ENCODE measurements at regions not wholly inside any gene's neighbourhood (a gene's known extent, or its start where the extent isn't known, plus 50 kb on each side); places are given as distances from the start of the nearest gene placed in this dataset.
A peak's percentile ranks its signal among the peaks of the same experiment; 100 is the strongest.

DNA sequence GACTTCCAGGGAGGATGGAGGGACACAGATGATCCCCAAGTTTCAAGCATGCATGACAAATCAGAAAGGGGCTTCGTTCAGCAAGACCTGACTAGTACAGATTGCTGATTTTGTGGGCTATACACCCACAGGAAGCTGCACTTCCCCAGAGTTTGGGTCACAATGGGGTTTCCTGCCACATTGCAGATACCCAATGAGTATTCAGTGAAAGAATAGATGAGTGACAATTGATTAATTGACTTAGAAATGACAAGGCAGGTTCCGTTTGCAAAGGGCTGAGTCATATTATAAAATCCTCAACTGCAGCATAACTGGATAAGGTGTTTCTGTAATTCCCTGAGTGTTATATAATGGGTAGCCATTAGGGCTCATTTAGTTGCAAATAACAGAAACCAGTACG, 146.6 kb upstream of the TBL1X start:
- DNase-seq = no peak

DNA sequence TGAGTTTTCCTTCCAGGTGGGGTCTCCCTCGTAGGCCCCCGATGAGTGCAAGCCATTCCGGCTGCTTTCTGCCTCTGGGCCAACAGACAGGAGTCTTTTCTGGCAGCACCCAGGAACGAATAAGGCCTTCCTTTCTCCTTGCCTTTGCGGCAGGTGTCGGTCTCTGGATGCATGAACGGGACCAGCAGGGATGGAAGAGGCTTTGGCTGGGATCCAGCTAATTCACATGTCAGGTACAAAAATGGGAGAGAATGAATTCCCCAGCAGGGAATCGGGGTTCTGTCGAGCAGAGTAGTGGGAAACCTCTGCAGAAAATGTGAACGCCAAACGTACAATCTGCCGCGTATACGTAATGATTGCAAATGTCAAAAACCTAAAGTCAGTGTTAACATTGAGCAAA, 146.1 kb upstream of the TBL1X start:
- DNase-seq = peak; percentile 66

DNA sequence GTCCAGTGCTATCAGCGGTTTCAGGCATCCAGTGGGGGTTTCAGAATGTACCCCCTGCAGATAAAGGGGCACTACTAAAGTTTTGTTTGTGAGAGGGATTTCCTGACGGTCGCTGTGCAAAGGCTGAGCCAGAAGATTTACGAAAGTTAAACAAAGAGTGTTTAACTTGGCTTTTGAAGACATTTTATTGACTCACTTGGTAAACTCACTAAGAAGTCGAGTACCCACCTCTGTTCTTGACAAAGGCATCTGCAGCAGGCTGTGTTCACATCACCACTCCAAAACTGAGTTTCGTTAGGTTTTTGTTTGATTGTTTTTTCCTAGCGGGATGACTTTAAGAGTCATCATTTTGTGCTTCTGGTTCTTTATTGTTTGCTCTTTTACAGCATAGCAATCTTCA, 143.9 kb upstream of the TBL1X start:
- no peak for DNase-seq

DNA sequence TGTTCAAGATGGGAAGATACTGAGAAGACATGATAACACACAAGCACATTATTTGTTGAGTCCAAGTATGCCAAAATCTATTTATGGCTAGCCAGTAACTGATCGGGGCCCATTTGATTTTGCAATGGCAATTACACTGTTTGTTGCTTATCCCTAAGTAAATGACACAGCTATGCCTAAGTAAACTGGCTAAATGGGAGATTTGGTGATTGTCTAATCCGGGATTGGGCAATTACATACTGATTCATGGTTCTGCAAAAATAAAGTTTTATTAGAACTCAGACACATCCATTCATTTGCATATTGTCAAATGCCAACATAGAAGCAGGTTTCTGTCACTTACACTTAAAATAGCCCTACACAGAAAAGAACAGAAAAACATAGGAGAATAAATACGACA, 140.2 kb upstream of the TBL1X start:
- DNase-seq = no peak

DNA sequence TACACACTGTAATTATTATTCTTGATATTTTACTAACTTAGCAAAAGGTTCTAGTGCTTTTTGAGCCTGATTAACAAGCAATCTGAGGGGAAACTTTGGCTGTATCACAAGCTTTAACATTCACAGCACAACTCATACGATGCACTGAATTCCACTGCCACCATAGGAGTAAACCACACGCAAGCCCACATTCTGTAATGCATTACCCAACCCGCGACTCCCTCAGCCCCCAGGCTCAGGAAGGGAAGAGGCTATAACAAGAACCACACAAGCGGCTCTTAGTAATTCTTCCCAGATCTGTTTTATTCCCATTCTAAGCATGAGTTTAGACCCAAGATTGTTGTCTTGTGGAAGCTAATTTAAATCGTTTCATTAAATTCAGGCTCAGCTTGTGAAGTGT, 138.5 kb upstream of the TBL1X start:
- no peak for DNase-seq

DNA sequence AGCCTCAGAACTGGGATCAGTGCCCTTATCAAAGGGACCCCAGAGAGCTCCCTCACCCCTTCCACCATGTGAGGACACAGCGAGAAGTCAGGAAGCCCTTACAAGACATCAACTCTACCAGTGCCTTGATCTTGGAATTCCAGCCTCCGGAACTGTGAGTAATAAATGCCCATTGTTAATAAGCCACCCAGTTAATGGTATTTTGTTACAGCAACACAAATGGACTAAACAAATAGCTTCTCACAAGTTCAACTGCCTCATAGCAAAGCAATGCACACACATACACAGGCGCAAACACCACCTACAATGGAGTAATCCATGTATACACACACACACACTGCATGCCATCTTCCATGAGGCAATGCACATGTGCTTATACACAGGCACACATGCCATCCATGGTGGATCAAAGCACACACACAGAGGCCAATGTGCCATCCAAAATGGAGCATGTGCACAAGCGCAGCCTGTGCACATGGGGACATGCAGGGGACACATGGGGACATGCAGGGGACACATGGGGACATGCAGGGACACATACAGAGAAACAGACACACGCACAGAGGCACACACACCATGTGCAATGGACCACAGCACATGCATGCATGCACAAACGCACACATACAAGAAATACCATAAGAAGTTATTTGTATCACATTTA, 137.6 kb upstream of the TBL1X start:
- DNase-seq = no peak

DNA sequence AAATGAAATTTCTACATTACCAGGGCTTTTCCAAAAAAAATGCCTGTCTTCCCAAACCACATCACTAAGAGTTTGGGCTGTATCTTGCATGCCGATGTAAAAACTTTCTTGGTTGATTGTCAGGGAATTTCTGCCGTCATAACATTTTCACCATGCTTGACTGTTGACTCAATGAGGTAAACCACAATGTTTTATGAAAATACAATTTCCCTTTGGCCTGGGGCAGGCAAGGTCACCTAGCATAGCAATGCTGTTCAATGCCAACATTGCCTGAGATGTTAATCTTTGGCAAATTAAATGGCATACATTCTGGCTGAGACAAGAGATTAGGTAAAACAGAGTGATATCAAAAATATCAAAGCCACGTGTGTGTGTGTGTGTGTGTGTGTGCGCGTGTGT, 137.1 kb upstream of the TBL1X start:
- no peak for DNase-seq

DNA sequence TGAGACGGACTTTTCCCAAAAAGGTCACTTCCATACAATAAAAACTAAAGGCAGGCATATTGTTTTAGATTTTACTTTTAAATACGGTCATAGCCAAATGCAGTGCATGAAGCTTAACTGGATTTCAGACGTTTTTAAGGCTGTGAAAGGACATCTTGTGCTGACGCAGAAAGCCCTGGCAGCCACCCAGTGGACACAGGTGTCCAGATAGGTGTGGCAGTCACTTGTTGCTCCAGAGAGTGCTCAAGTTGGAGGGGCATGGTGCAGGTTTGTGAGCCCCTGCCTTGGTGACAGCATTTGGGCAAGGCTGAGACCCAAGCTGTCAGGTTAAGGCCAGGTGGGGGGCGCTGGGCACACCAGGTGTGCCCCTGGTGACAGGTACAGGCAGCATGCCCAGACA, 135.8 kb upstream of the TBL1X start:
- no peak for DNase-seq

DNA sequence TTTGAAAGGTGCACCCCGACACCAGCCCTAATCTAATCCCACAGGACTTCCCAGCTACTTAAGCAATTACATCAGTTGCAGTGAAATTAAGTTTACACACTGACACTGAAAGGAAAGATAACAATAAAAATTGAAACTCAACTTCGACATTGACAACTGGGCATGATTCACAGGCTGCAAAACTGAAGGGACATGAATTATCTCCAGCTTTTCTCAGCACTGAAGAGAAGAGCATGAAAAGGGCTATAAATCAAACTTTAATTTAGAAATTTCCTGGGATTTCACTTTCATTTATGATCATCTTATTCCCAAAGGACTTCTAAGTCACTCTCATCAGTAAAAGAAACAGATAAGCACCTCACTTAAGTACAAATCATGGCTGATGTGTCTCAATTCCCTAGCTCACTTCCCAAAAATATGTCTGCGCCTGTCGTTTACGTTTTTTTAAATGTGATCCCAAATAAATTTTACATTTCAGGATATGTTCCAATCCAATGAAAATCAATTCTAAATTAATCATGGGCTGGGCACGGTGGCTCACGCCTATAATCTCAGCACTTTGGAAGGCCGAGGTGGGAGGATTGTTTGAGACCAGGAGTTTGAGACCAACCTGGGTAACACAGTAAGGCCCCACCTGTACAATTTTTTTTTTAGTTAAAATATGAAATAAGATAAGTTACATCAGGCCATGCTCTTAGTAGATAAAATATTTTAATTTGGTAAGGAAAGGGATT, 134.4 kb upstream of the TBL1X start:
- no peak for DNase-seq

DNA sequence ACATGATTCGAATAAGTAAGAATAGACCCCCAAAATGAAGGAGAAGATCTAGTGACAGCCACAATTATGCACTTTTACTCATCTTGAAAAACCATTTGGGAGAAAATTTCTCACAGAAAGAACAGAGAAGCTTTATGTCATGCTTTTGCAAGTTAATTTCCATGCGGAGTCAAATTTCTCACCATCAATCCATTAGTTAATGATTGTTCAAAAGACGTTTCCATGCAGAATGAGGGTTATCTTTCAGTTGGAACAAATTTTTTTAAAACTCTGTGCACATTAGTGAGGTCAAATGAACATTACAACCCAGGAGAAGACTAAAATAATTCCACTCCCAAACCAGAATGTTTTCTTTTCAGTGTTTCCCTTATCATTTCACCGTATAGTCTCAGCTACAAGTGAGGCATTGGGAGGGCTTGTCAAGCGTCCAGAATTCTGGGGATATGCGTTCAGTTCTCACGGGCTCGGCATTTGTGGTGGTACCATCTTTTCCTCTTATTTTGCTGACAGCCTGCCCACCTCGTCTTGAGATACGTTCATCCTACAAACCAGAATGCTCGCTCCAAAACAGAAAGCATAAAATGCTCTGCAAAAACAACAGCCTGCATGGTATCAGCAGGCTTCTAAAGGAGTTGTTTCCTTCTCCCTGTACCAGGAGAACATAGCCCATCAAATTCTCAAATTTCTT, 130.8 kb upstream of the TBL1X start:
- no peak for DNase-seq

DNA sequence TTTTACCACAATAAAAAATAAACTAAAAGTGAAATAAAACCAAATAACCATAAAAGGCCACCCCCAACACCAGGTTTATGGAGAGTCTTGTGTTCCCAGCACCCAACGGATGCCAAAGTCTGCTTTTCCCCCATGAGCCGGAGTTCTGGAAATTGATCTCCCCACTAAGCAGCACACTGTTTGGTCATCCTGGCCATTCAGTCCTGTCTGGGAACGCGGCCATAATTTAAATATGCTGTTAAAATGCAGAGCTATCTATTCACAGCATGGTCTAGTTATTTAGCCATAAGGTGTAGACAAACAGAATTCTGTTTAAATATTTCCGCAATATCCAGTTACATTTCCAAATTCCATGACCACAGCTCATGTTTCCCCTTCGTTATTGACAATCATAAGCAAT, 129.6 kb upstream of the TBL1X start:
- no peak for DNase-seq

DNA sequence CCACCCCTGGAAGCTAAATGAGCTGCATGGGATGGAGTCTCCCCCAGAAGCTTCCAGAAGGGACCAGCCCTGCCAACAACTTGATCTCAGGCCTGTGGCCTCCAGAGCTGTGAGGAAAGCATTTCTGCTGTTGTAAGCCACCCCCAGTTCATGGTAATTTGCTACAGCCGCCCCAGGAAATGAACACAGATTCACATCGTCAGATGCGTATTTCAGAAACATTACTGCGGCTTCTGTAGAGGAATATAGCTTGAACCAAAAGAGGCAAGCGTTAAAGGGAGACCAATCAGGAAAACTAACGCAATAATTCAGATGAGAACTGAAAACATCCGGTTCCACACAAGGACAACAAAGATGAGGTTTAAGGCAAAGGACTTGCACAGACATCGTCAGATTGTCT, 128.4 kb upstream of the TBL1X start:
- no peak for DNase-seq

DNA sequence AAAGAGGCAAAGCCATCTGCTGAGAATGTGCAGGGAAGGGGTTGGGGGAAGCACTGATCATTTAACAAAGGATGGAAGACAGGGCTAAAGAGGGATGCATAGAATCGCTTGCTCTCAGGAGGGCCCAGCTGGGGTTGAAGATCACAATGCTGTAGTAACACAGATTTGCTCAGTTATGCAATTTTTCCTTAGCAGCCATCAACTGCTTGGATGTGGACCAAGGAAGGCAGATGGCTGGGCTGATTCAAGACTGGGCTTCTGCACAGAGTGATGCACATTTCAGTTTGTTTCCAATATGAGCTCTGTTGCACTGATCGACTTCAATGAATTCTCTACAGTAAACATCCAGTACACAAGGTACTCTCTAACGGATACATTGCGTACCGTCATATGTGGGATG, 127.8 kb upstream of the TBL1X start:
- peak; percentile 65 for DNase-seq

DNA sequence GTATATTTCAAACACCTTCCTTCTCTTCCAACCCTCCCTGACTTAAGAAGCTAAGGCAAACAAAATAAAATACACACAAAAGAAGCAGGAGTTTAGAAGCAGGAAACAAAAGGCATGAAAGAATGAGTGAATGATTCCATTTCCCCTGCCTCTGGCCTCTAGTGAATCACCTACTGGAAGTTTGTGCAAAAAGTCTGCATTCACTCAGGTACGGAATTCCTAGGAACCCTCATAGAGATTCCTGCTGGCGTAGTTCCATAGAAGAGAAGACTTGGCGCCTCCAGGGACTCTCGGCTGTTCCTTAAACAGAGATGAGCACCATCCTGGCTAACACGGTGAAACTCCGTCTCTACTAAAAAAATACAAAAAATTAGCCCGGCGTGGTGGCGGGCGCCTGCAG, 125.9 kb upstream of the TBL1X start:
- DNase-seq = no peak

DNA sequence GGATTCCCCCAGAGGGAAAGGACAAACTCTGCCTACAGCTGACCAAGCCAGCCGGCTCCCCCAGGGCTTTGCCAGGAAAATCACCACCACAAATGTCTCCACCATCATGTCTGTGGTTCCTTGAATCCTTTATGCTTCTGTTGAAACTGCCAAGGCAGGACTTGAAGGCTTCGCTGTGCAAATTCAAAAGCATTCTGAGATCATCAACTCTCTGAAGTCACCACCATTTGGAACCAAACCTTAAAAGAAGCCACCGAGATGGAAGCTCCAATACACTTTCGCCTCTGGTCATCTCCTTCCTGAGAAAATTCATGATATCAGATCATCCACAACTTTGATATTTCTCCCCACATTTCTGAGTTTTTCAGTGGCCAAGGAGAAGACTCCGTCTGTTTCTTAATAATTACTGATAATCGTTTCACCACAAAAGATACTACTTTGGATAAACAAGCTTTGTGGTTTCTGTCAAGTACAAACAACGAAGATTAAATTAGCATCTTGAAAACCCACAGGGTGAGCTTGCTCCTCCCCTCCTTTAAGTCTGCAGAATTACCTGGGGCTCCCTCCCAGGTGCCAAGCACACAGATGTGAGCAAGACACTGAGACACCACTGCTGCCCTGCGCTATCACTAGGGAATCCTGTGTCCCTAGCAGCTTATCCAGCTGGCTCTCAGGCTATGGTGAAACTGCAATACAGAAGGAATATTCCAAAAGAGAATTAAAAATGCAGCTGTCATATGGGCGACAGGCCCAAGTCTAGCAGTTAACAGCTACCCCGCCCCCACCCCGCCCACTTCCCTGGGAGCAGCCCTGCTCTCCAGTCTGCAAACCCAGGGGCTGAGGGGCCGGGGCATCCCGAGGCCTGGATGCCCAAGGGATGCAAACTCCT, 125.0 kb upstream of the TBL1X start:
- DNase-seq = peak; percentile 43

DNA sequence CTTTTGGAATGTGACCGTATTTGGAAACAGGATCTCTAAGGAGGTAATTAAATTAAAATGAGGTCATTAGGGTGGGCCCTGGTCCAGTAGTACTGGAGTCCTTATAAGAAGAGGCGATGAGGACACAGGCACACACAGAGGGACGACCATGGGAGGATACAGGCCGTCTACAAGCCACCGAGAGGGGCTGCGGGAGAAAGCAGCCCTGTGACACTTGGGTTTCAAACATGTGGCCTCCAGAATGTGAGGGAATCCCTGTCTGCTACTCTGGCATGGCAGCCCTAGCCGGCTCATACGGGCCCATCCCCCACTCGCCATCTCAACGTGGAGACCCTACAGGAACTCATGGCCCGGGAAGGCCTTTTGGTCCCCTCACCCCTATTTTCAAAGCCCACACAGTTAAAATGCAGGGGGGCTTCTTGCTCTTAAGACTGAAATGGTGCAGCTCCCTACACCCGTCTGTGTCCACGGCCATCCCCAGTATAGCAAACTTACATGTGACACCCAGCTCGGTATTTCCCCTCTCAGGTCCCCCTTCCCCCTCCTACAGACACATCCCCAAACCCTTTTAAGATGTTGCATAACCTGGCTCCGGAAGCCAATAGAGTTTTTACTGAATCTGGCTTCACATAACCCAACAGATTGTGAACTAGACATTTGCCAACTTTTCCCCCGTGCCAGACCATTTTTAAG, 124.1 kb upstream of the TBL1X start:
- DNase-seq = peak; percentile 12

DNA sequence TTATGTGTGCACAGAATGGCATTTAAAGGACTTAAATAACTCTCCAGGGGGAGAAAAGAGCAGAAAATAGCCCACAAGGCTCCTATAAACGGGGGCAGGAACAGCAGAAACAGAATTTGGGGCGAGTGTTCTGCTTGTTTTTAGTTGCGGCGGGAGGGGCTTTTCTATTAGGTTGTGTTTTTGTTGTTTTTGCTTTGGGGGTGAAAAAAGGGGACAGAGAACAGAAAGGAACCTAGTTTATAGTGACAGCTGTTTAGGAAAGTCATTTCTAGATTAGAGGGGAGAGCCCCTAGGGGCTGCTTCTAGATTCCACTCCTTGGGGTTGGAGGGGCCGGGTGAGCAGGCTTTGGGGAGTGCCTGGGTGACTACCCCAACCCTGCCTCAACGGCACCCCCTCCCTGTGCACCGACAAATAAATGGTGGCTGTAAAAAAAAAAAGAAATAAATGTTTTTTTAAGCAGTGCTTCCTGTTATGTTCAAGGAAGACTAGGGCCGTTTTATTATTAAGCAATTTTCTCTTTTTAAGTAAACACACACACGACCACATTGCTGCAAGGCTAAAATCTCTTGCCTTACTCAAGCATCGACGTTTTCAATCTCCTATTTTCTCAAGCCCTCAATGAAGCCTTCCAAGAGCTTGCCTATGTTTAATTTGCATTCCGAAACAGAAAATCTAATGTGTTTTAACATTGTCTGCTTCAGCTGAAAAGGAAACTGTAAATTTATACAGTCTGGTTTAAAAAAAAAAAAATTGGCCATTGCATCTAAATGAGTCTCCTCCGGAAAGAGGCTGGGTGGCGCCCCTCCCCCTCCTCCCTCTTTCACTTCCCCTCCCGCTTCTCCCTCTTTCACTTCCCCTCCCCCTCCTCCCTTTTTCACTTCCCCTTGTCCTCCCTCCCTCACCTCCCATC, 123.3 kb upstream of the TBL1X start:
- DNase-seq = peak; percentile 54

DNA sequence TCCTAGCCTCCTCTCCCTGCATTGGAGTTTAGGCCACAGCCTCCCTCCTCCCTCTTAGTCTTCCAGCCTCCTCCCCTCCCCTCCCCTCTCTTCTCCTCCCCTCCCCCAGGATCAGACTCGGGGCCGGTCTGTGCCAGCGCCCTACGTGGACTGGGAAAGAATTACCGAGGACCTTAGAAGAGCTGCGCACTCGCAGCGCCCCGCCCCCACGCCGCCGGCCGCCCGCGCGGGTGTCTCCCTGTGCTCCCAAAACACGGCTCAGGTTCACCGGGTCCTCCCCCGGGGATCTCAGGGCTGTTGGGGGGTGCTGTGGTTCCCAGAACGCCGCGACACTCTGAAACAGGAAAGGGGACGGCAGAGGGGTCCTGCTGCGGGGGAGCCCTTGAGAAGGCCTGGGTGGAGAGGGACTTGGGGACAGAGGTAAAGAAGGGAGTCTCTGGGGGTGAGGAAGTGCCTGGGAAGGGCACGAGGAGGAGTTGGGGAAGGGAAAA, 122.3 kb upstream of the TBL1X start:
- peak; percentile 72 for DNase-seq

DNA sequence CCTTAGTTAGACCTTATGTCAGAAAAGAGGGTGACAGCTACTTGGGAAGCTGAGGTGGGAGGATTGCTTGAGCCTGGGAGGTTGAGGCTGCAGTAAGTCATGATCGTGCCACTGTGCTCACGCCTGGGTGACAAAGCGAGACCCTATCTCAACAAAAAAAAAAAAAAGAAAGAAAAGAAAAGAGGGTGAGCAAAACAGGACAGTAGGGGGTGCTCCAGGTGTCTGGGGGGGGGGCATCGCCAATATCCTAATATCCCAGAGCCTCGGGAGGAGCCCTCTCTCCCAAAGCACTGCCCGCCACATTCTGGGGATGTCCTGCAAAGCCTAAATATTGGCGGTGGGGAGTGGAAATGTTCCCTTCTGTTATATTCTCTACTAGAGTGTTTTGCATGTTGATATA, 120.9 kb upstream of the TBL1X start:
- no peak for DNase-seq

DNA sequence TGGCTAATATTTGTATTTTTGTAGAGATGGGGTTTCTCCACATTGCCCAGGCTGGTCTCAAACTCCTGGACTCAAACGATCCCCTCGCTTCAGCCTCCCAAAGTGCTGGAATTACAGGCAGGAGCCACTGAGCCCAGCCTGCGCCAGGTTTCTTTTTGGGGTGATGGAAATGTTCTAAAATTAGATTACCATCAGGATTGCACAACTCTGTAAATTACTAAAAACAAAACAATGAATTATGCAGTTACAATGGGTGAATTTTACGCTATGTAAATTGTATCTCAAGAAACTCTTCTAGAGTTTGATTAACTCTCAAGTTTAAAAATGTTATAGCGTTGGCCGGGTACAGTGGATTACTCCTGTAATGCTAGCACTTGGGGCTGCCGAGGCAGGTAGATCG, 118.9 kb upstream of the TBL1X start:
- DNase-seq = no peak
